ENCODE measurements at regions not wholly inside any gene's neighbourhood (a gene's known extent, or its start where the extent isn't known, plus 50 kb on each side); places are given as distances from the start of the nearest gene placed in this dataset.

DNA sequence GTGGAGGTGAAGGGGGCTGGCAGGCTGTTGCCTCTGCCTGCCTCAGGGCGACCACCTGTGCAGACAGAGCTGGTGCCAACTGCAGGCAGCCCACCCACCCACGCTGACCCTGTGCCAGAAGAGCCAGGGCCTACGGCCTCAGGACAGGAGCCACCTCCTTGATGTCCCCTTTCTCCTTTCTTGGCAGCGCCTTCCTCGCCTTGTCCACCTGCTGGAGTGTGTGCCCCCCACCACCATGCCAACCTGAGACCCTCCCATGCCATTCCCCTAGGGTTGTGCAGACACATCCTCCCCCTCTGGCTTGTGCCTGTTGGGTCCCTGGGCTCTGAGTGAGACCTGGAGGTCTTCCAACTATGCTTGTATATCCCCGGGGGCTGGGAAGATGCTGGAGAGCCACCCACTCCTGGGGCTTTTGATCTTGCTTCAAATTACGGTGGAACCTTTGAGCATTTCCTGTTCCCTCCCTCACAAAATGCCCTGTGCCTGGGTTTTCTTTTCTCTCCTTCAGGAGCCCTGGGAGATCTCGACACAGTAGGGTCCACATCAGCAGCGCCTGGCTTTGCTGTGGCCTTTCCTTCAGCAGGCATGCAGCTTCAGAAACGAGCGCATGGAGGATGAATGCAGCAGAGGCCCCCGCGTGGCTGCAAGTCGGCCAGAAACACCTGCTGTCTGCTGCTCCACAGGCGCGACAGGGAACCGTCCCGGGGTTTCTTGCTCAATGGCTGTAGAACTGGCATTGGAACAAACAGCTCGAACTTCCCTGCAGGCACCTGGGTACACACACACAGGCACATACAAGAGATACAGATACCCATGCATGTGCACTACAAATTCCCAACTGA is 65.9 kb upstream of the SH3RF3 start:
- H3K4me1 ChIP-seq (ENCODE audit: control insufficient read depth in 2 of 2, insufficient read depth in 2 of 2, low read length in 1 of 2) = peaks cover 1 to 7% of the 10 kb centered on the region in 2 donors

DNA sequence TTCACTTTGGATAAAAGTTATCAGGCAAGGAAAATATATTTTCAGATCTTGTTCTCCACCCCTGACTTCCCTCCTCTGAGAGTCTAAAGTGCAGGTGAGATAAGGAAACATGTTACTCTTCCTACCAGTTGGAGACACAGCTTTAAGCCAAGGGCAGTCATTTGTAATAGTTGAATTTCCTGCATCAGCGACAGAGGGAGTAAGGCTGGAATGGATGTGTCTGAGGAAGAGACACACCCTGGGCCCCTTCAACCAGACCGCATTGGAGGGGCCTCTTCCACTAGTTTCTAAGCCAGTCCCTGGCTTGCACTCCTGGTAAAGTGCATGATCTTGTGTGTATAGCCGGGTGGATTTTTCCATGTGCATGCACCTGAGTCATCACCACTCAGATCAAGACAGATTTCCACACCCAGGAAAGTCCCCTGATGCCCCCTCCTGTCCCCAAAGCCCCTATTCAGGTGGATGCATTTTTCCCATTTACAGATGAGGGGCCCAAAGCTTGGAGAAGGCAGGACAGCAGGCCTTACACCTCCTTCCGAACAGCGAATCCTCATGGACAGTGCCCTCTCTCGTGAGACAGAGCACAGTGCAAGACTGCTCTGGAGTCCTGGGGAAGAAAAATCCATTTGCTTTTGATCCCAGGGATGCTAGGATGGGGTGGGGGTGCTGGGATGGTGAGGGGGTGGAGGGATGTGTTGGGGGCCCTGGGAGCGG is 66.7 kb upstream of the SH3RF3 start:
- no peak overlapping the region for H3K4me3 ChIP-seq (ENCODE audit: low read depth in 1 of 2, low read length in 2 of 2)
- H3K4me1 ChIP-seq (ENCODE audit: control insufficient read depth in 2 of 2, insufficient read depth in 2 of 2, low read length in 1 of 2) = peaks cover 3 to 4% of the 10 kb centered on the region in 2 donors
- no peaks in the 10 kb centered on the region for H3K36me3 ChIP-seq (ENCODE audit: control insufficient read depth in 2 of 2, insufficient read depth in 2 of 2, low read length in 1 of 2)
- WGBS, 2 donors = 64 to 65% methylated on average over 7 of the region's 7 CpGs
- no peaks in the 10 kb centered on the region for H3K9me3 ChIP-seq (ENCODE audit: control insufficient read depth in 2 of 2, insufficient read depth in 1 of 2, low read depth in 1 of 2, low read length in 1 of 2)
- no peaks in the 10 kb centered on the region for H3K27me3 ChIP-seq (ENCODE audit: control insufficient read depth in 1 of 2, insufficient read depth in 2 of 2, low read length in 2 of 2)
- no peak overlapping the region for H3K27ac ChIP-seq (ENCODE audit: low read depth in 2 of 2, low read length in 1 of 2)

More for the DNA sequence above, 65.9 kb upstream of the SH3RF3 start:
- WGBS, 2 donors = 51 to 53% methylated on average over 16 to 19 of the region's 19 CpGs
- Histone ChIP-seq H3K27me3 (ENCODE audit: control insufficient read depth in 1 of 2, insufficient read depth in 2 of 2, low read length in 2 of 2) (no peaks in the 10 kb centered on the region), H3K4me3 (ENCODE audit: low read depth in 1 of 2, low read length in 2 of 2) (no peak overlapping the region), H3K36me3 (ENCODE audit: control insufficient read depth in 2 of 2, insufficient read depth in 2 of 2, low read length in 1 of 2) (no peaks in the 10 kb centered on the region), H3K9me3 (ENCODE audit: control insufficient read depth in 2 of 2, insufficient read depth in 1 of 2, low read depth in 1 of 2, low read length in 1 of 2) (no peaks in the 10 kb centered on the region), H3K27ac (ENCODE audit: low read depth in 2 of 2, low read length in 1 of 2) (no peak overlapping the region)

DNA sequence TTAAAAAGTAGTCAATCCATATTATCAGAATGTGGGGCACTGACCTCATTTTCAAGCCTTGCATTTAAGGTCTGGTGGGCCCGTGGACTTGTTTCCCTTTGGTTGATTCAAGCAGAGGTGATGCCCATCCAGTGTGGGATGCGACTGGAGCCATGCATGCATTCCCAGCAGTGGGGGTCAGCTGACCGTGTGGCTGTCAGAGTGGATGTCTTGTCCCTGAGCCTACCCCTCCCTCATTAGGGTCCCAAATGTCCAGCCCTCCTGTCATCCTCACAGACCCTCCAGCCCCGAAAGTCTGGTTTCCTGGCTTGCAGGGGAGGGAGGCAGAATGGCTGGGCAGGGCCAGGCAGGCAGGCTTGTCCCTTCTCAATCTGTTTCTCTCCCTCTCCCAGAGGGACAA is 67.3 kb upstream of the SH3RF3 start:
- H3K27me3 ChIP-seq (ENCODE audit: control insufficient read depth in 1 of 2, insufficient read depth in 2 of 2, low read length in 2 of 2) = no peaks in the 10 kb centered on the region
- H3K36me3 ChIP-seq (ENCODE audit: control insufficient read depth in 2 of 2, insufficient read depth in 2 of 2, low read length in 1 of 2) = no peaks in the 10 kb centered on the region
- no peaks in the 10 kb centered on the region for H3K9me3 ChIP-seq (ENCODE audit: control insufficient read depth in 2 of 2, insufficient read depth in 1 of 2, low read depth in 1 of 2, low read length in 1 of 2)
- no peak overlapping the region for H3K27ac ChIP-seq (ENCODE audit: low read depth in 2 of 2, low read length in 1 of 2)
- 80 to 86% methylated on average over 4 of the region's 4 CpGs for WGBS, 2 donors
- H3K4me3 ChIP-seq (ENCODE audit: low read depth in 1 of 2, low read length in 2 of 2) = no peak overlapping the region
- H3K4me1 ChIP-seq (ENCODE audit: control insufficient read depth in 2 of 2, insufficient read depth in 2 of 2, low read length in 1 of 2) = peaks cover 3 to 4% of the 10 kb centered on the region in 2 donors

DNA sequence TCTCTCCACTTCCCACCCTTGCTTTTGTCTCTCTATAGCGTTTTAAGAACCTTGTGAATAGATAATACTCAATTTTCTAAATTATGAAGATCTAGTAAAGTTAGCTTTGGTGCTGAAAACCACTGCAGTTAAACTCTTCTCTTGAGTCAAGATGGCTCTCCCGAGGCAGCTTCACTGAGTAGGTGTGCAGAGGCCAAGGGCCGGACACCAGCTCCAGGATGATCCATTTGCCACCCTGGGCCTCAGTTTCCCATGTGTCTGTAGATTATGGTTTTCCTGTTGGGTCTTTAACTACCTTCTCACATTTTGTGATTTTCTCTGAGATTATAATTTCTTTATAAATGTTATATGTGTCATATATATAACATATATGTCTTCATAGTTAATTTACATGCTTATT is 68.5 kb upstream of the SH3RF3 start:
- H3K4me3 ChIP-seq (ENCODE audit: low read depth in 1 of 2, low read length in 2 of 2) = no peak overlapping the region
- no peaks in the 10 kb centered on the region for H3K9me3 ChIP-seq (ENCODE audit: control insufficient read depth in 2 of 2, insufficient read depth in 1 of 2, low read depth in 1 of 2, low read length in 1 of 2)
- no peak overlapping the region for H3K27ac ChIP-seq (ENCODE audit: low read depth in 2 of 2, low read length in 1 of 2)
- H3K36me3 ChIP-seq (ENCODE audit: control insufficient read depth in 2 of 2, insufficient read depth in 2 of 2, low read length in 1 of 2) = no peaks in the 10 kb centered on the region
- H3K4me1 ChIP-seq (ENCODE audit: control insufficient read depth in 2 of 2, insufficient read depth in 2 of 2, low read length in 1 of 2) = peaks cover 3 to 4% of the 10 kb centered on the region in 2 donors
- H3K27me3 ChIP-seq (ENCODE audit: control insufficient read depth in 1 of 2, insufficient read depth in 2 of 2, low read length in 2 of 2) = no peaks in the 10 kb centered on the region
- 90 to 92% methylated on average over 3 of the region's 3 CpGs for WGBS, 2 donors

DNA sequence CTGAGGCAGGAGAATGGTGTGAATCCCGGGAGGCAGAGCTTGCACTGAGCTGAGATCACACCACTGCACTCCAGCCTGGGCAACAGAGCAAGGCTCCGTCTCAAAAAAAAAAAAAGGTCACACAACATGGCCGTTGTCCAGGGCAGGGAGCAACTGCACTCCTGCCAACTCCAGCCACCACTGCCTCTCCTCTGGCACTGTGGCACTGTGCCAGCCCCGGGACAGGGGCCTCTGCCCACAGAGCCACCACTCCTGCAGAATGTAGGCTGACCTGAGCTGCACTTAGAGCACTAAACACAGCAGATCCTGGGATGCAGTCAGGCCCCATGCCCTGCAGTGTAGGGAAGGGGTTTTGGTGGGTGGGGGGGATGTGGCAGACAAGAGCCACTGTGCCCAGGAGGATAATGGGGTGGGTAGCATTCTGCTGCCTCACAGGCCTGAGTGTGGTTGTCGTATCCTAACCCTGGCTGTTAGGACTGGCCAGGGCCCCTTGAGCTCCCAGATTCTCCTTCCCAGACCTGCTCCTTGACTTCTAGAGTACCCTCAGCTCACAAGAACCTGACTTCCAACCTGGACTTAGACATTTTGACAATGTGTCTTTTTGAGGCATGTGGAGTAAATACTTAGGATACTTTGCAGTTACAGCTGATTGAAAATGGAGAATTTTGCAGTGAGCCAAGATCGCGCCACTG is 69.4 kb upstream of the SH3RF3 start:
- peaks cover 3 to 4% of the 10 kb centered on the region in 2 donors for H3K4me1 ChIP-seq (ENCODE audit: control insufficient read depth in 2 of 2, insufficient read depth in 2 of 2, low read length in 1 of 2)
- no peak overlapping the region for H3K27ac ChIP-seq (ENCODE audit: low read depth in 2 of 2, low read length in 1 of 2)
- H3K27me3 ChIP-seq (ENCODE audit: control insufficient read depth in 1 of 2, insufficient read depth in 2 of 2, low read length in 2 of 2) = no peaks in the 10 kb centered on the region
- 63 to 69% methylated on average over 7 of the region's 7 CpGs for whole genome bisulfite sequencing, 2 donors
- H3K4me3 ChIP-seq (ENCODE audit: low read depth in 1 of 2, low read length in 2 of 2) = no peak overlapping the region
- H3K9me3 ChIP-seq (ENCODE audit: control insufficient read depth in 2 of 2, insufficient read depth in 1 of 2, low read depth in 1 of 2, low read length in 1 of 2) = no peaks in the 10 kb centered on the region
- H3K36me3 ChIP-seq (ENCODE audit: control insufficient read depth in 2 of 2, insufficient read depth in 2 of 2, low read length in 1 of 2) = no peaks in the 10 kb centered on the region

DNA sequence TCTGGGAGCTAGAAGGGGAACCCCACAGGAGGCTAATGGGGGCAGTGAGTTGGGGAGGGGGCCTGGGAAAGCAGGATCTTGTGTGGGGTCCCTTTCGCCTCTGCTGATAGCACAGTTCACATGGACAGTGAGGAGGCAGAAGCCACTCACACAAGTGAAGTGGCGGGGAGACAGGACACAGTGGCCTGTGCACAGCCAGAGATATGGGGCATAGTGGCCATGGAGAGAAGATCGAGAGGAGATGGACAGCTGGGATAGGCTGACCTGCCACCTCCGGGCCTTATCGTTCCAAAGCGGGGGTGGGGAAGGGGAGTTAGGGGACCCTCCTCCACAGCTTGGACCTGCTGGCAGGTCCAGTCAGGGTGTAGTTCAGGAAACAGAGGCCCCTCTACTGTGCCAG is 69.8 kb upstream of the EDAR start:
- H3K4me1 ChIP-seq (ENCODE audit: control insufficient read depth in 2 of 2, insufficient read depth in 2 of 2, low read length in 1 of 2) = peaks cover 3 to 4% of the 10 kb centered on the region in 2 donors
- WGBS, 2 donors = 92 to 96% methylated on average over 6 of the region's 6 CpGs
- H3K27ac ChIP-seq (ENCODE audit: low read depth in 2 of 2, low read length in 1 of 2) = no peak overlapping the region
- no peaks in the 10 kb centered on the region for H3K36me3 ChIP-seq (ENCODE audit: control insufficient read depth in 2 of 2, insufficient read depth in 2 of 2, low read length in 1 of 2)
- H3K4me3 ChIP-seq (ENCODE audit: low read depth in 1 of 2, low read length in 2 of 2) = no peak overlapping the region
- H3K9me3 ChIP-seq (ENCODE audit: control insufficient read depth in 2 of 2, insufficient read depth in 1 of 2, low read depth in 1 of 2, low read length in 1 of 2) = no peaks in the 10 kb centered on the region
- H3K27me3 ChIP-seq (ENCODE audit: control insufficient read depth in 1 of 2, insufficient read depth in 2 of 2, low read length in 2 of 2) = no peaks in the 10 kb centered on the region

DNA sequence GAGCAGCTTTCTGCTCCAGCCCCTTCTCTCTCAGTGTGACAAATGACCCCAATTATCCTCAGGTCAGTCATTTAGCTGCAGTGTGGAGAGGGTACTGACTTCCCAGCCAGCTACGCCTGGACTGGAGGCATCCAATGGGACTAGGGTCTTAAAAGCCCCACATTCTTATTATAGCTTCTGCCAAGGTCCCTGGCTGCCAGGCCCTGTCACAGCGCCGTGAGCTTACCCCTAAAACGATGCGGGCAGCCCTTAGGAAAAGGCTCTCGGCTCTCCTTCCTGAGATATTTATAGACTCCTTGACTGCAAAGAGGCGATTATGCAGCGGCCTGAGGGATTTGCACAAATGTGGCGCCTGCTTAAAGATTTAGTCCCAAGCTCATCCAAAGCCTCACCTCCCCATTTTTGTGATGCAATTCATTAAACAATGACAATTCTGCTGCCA is 69.2 kb upstream of the EDAR start:
- Histone ChIP-seq H3K27me3 (ENCODE audit: control insufficient read depth in 1 of 2, insufficient read depth in 2 of 2, low read length in 2 of 2) (no peaks in the 10 kb centered on the region), H3K27ac (ENCODE audit: low read depth in 2 of 2, low read length in 1 of 2) (no peak overlapping the region), H3K4me3 (ENCODE audit: low read depth in 1 of 2, low read length in 2 of 2) (no peak overlapping the region), H3K36me3 (ENCODE audit: control insufficient read depth in 2 of 2, insufficient read depth in 2 of 2, low read length in 1 of 2) (no peaks in the 10 kb centered on the region), H3K9me3 (ENCODE audit: control insufficient read depth in 2 of 2, insufficient read depth in 1 of 2, low read depth in 1 of 2, low read length in 1 of 2) (no peaks in the 10 kb centered on the region), H3K4me1 (ENCODE audit: control insufficient read depth in 2 of 2, insufficient read depth in 2 of 2, low read length in 1 of 2) (peaks cover 3 to 4% of the 10 kb centered on the region in 2 donors)
- 37 to 39% methylated on average over 9 of the region's 9 CpGs for WGBS, 2 donors

DNA sequence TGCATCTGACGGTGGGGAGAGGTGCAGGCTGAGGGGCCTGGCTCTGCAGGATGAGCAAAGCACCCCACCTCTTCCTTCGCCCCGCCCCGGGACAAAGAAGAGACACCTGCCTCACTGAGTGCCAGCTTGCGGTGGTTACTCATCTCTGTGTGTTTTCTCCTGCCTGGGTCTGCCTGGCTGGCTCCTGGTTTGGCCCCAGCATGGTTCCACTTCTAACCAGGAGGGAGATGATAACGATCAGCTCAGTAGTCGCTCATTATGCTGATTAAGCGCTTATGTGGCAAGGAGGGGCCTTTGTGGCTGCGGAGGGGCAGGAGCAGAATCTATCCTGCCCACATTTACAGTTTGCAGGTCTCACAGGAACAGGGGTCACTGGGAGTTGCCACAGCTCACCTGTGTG is 68.7 kb upstream of the EDAR start:
- Histone ChIP-seq H3K9me3 (ENCODE audit: control insufficient read depth in 2 of 2, insufficient read depth in 1 of 2, low read depth in 1 of 2, low read length in 1 of 2) (no peaks in the 10 kb centered on the region), H3K4me3 (ENCODE audit: low read depth in 1 of 2, low read length in 2 of 2) (no peak overlapping the region), H3K4me1 (ENCODE audit: control insufficient read depth in 2 of 2, insufficient read depth in 2 of 2, low read length in 1 of 2) (peaks cover 0 to 4% of the 10 kb centered on the region in 2 donors), H3K36me3 (ENCODE audit: control insufficient read depth in 2 of 2, insufficient read depth in 2 of 2, low read length in 1 of 2) (no peaks in the 10 kb centered on the region), H3K27me3 (ENCODE audit: control insufficient read depth in 1 of 2, insufficient read depth in 2 of 2, low read length in 2 of 2) (no peaks in the 10 kb centered on the region), H3K27ac (ENCODE audit: low read depth in 2 of 2, low read length in 1 of 2) (no peak overlapping the region)
- 64 to 76% methylated on average over 9 of the region's 9 CpGs for WGBS, 2 donors

DNA sequence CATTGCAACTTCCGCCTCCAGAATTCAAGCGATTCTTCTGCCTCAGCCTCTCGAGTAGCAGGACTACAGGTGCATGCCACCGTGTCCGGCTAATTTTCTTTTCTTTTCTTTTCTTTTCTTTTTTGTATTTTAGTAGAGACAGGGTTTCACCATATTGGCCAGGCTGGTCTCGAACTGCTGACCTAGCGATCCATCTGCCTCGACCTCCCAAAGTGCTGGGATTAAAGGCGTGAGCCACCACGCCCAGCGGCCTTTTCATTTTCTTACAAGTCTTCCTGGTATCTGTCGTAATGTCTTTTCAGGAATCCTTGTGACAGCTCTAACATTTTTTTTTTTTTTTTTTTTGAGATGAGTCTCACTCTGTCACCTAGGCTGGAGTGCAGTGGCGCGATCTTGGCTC is 66.4 kb upstream of the EDAR start:
- Histone ChIP-seq H3K4me1 (ENCODE audit: control insufficient read depth in 2 of 2, insufficient read depth in 2 of 2, low read length in 1 of 2) (peaks cover 0 to 4% of the 10 kb centered on the region in 2 donors), H3K4me3 (ENCODE audit: low read depth in 1 of 2, low read length in 2 of 2) (no peak overlapping the region), H3K27ac (ENCODE audit: low read depth in 2 of 2, low read length in 1 of 2) (no peak overlapping the region), H3K36me3 (ENCODE audit: control insufficient read depth in 2 of 2, insufficient read depth in 2 of 2, low read length in 1 of 2) (no peaks in the 10 kb centered on the region), H3K9me3 (ENCODE audit: control insufficient read depth in 2 of 2, insufficient read depth in 1 of 2, low read depth in 1 of 2, low read length in 1 of 2) (no peaks in the 10 kb centered on the region), H3K27me3 (ENCODE audit: control insufficient read depth in 1 of 2, insufficient read depth in 2 of 2, low read length in 2 of 2) (no peaks in the 10 kb centered on the region)
- WGBS, 2 donors = 74 to 78% methylated on average over 14 of the region's 14 CpGs

Data from esophagus (tissue), 2 donors.